ENCODE measurements at regions not wholly inside any gene's neighbourhood (a gene's known extent, or its start where the extent isn't known, plus 50 kb on each side); places are given as distances from the start of the nearest gene placed in this dataset.
"Not testable (repeated sequence)": the region's sequence is repeated elsewhere in the genome, so short reads cannot be mapped to it uniquely, and the experiment has no call there.

DNA sequence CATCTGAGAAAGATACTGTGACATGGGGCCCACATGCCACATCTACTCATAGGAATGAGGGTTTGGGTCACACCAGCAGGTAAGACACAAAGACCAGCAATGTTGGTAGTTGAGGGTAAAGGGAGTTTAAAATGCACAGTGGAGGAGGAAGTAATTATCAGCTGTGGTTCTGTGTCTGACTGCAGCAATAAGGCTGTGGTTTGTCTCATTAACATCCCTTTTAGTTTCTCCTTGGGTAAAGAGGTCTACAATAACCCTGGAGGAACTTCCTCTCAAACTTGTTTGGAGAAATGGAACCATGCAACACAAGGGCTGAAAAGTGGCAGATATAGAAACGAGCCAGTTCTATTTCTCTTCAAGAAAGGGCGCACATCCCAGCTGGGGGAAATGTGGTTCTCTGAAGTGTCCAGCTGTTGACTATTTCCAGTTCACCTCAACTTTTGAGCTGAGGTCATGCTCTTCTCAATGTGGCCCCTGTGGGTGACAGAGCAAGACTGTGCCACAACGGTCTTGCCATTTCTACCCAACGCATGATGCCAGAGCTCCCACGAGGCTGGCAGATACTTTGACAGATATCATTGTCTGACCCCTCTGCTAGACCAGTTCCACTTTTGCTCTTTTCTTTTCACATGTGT is 234.3 kb downstream of the SQOR start:
- no peak for DNase-seq

DNA sequence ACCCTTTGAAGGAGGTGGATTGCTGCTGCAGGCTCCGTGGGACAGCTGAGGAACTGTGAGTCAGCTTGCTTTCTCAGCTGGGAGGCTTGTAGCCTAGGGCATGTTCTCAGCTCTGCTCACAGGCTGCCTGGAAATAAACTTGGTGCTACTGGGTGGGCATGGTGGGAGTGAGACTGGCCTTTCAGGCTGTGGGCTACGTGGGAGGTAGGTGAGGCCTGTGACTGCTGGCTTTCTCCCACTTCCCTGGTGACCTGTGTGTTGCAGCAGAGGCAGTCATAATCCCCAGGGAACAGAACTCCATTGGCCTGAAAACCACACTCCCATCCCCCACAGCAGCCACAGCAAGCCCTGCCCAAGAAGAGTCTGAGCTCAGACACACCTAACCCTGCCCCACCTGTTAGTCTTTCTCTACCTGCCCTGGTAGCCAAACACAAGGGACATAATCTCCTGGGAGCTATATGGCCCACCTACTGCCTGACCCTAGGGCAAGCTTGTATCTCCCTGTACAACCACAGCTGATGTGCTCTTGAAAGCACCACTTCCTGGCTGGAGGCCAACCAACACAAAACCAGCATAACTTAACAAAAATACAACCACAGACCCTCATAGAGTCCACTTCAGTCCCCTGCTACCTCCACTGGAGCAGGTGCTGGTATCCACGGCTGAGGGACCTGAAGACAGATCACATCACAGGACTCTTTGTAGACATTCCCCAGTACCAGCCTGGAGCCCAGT is 236.5 kb downstream of the SQOR start:
- no peak for DNase-seq

GRCh38 chr15:45873781-45874180 is 239.0 kb downstream of the SQOR start:
- no peak for DNase-seq

DNA sequence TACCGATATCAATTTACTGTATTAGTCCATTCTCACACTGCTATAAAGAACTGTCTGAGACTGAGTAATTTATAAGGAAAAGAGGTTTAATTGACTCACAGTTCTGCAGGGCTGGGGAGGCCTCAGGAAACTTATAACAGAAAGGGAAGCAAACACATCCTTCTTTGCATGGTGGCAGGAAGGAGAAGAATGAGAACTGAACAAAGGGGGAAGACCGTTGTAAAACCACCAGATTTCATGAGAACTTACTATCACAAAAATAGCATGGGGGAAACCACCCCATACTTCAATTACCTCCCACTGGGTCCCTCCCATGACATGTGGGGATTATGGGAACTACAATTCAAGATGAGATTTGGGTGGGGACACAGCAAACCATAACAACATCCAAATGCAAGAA is 239.7 kb downstream of the SQOR start:
- not testable (repeated sequence) for DNase-seq

GRCh38 chr15:45884289-45884688 is 249.5 kb downstream of the SQOR start:
- no peak for DNase-seq

- no peak for DNase-seq
Measured at GRCh38 chr15:45884755-45885445, 250.1 kb downstream of the SQOR start.

DNA sequence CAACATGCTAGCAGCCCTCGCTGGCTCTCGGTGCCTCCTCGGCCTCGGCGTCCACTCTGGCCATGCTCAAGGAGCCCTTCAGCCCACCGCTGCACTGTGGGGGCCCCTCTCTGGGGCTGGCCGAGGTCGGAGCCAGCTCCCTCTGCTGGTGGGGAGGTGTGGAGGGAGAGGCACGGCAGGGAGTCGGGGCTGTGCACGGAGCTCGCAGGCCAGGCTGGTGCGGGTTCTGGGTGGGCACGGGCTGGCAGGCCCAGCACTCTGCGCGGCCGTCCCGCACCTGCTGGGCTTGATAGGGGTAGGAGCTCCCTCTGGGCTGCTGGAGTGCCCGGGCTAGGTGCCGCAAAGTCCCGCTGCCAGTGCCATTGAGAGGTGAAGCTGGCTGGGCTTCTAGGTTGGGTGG is 251.0 kb downstream of the SQOR start:
- DNase-seq, result no peak

DNA sequence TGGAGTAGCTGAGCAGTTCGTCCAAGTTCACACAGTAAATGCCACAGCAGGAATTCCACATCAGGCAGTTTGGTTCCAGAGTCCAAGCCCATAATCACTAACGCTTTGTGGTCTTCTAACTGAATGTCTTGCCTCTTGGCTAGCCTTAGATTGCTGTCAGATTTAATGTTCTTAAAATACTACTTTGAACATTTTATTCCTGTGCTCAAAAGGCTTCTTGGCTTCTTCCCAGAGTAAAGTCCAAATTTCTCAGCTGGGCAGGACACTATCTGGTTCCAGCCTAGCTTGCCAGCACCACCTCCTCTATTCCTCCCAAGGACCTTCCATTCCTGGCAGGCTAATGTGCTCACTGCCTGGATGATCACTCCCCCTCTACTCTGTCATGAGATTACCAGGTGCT is 256.9 kb downstream of the SQOR start:
- no peak for DNase-seq

DNA sequence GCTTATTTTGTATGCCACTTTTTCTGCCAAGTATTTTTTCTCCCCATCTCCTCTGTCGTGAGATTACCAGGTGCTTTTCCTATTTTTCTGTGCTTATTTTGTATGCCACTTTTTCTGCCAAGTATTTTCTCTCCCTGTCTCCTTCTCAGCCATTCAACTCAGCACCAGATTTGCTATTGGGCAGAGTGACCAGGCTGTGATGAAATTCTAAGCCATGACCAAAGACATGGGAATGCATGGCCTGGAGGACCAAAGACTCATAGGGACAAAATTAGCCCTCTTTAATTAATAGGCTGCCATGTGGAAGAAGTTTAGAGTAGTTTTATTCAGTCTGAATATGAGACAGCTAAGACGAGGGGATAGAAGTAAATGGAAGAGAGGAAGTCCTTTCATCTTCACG is 257.4 kb downstream of the SQOR start:
- DNase-seq, result no peak

DNA sequence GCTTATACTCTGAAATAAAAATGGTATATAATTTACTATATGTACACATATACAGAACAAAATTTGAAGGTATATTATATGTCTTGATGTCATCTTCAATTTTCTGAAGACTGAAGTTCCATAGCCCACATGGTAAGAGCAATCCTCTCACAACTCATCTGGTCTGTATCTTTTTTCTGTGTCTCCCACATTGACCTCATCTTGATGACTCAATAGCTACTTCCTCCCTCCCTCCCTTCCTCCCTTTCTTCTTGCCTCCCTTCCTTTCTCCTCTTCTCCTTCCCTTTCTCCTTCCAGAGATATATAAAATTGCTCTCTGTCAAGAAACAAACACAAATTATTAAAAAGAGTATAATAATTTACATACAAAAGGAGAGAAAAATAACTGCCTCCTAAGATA is 268.5 kb downstream of the SQOR start:
- no peak for DNase-seq

DNA sequence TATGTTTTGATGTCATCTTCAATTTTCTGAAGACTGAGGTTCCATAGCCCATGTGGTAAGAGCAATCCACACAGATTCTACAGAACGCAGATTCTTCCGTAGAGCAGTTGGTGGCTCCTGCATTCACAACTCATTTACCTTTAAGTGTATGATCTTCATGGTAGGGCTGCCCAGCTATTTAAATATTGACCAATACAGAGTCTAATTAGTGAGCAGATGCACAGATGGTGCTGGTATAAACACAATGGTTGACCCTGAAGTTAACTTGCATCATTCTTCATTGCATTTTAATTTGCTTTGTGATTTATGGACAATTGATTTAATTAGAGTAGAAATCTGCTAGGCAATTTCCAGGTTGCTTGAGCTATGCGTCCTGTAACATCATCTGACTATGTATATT is 269.2 kb downstream of the SQOR start:
- DNase-seq, result no peak

GRCh38 chr15:45906230-45906629 is 271.4 kb downstream of the SQOR start:
- no peak for DNase-seq

- DNase-seq, result no peak
Measured at GRCh38 chr15:45910671-45911070, 275.8 kb downstream of the SQOR start.

DNA sequence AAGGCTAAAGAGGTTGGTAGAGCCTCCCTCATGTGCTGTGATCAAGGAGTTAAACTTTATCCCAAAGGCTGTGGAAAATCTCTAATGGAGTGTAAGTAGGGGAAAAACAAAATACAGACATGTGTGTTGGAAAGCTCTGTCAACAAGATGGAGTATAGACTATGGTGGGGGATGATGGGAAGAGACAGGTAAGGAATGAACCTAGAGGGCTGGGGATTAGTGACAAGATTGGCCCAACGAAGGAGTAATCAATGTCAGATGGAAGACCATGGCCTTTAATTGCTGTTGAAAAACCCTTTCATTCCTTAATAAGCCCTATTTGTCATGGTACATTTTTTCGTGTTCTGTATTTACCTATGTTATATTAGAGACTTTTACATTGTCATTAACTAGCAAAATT is 278.6 kb downstream of the SQOR start:
- no peak for DNase-seq

DNA sequence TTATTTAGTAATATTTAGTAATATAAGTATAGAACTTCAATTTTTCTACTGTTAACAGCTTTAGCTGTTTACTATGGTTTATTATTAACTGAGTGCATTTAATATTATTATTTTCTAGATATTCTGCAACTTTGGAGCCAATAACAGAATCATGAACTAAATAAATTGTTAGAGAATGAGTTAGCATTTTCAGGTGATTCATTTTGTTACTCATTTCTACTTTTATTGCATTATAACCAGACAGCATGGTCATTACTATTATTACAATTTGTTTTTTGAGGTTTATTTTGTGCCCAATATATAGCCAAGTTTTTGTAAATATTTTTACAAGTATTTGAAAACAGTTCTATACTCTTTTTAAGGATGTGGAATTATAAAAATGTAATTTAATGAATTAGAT is 279.6 kb downstream of the SQOR start:
- DNase-seq, result no peak

- DNase-seq, result no peak
Measured at GRCh38 chr15:45918839-45919238, 284.0 kb downstream of the SQOR start.

- DNase-seq, result no peak
Measured at GRCh38 chr15:45919806-45920205, 285.0 kb downstream of the SQOR start.

GRCh38 chr15:45921376-45921775 is 286.5 kb downstream of the SQOR start:
- DNase-seq, result no peak

GRCh38 chr15:45921978-45922377 is 287.1 kb downstream of the SQOR start:
- DNase-seq, result no peak

GRCh38 chr15:45941367-45941766 is 306.5 kb downstream of the SQOR start:
- DNase-seq, result no peak

DNA sequence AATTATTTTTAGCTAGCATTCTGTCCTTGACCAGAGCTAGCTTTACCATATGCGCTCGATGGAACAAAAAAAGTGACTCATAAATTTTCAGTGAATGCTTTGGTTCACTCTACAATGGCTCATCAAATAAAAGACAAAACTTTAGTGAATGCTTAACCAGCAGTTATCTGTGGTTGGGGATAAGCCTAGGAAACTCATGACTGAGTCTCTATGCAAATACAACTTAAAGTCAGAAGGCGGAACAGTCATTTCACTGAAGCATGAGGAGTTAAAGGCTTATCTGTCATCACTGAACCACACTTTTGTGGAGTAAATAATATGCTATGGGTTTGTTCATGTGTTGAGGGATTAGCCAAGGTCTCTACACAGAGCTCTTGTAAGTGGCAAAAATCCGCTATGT is 308.4 kb downstream of the SQOR start:
- no peak for DNase-seq

DNA sequence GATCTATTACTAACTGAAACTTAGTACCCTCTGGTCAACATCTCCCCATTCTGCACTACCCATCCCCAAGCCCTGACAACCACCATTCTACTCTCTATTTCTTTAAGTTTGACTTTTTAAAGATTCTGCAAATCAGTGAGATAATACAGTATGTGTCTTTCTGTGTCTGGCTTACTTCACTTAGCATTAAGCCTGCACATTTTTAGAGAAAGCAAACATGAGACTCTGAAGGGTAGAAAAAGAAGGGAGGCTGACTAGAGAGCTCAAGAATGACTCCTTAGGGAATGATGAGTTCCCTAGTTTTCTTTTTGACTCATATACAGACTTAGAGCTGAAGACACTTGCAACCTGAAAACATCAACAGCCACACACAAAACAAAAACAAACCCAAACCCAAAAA is 311.3 kb downstream of the SQOR start:
- DNase-seq, result no peak

DNA sequence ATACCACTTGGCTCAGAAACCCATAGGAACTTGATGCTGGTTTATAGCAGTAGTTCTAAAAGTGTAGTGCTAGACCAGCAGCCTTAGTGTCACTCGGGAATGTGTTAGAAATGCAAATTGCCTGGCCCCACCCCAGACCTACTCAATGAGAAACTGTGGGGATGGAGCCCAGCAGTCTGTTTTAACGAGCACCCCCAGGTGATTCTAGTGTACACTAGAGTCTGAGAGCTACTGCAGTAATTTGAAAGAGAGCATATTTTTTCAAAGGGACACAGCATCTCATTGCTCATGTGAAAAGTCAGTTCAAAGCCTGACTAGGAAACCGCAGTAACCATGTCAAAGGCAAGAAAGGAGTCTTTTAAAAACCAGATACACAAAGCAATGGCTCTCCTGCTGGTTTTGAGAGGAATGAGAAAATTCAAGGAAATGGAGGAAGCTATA is 313.4 kb downstream of the SQOR start:
- no peak for DNase-seq

DNA sequence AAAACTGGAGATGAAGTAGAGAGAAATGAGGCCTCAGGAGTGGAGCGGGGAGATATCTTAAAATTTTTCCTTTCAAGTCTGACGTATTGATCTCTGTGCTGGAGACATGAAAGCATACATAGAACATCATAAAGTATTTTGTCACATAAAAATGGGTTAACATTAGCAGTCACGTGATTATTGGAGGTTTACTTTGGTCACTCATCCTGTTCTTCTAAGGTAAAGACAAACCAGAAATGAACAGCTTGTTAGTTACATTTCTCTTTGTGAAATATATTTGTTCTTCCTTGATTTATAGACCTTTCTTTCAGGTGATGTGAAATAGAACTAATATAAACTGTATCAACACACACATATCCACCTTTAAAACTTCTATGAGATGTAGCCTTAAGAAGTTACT is 324.1 kb downstream of the SQOR start:
- DNase-seq, result no peak
